ENCODE measurements at regions not wholly inside any gene's neighbourhood (a gene's known extent, or its start where the extent isn't known, plus 50 kb on each side); places are given as distances from the start of the nearest gene placed in this dataset.

DNA sequence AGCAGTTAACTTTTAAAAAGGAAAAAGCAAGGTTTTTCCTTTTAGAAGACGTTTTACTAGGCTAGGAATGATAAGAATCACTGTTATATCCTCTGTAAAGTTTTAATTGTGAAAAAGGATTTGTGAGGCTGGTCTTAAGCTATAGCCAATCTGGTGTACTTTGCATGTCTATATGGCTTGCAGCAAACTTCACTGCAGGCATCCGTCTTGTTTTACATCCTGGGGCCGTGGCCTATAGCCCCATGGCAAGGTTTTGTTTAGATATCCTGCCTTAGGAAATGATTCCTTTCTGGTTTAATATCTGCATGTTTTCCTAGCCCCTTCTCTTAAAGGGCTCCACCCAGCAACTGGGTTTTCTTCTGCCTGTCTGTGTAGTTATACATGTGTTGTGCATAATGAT lies 272.8 kb downstream of the ICE1 start:
- H3K36me3 ChIP-seq: no peaks in the 10 kb centered on the region
- no peaks in the 10 kb centered on the region for H3K27me3 ChIP-seq (ENCODE audit: insufficient read depth, low read depth, severe bottlenecking)
- H3K4me3 ChIP-seq (ENCODE audit: low read depth, low read length): no peak overlapping the region
- TF ChIP-seq, protein P1, sequence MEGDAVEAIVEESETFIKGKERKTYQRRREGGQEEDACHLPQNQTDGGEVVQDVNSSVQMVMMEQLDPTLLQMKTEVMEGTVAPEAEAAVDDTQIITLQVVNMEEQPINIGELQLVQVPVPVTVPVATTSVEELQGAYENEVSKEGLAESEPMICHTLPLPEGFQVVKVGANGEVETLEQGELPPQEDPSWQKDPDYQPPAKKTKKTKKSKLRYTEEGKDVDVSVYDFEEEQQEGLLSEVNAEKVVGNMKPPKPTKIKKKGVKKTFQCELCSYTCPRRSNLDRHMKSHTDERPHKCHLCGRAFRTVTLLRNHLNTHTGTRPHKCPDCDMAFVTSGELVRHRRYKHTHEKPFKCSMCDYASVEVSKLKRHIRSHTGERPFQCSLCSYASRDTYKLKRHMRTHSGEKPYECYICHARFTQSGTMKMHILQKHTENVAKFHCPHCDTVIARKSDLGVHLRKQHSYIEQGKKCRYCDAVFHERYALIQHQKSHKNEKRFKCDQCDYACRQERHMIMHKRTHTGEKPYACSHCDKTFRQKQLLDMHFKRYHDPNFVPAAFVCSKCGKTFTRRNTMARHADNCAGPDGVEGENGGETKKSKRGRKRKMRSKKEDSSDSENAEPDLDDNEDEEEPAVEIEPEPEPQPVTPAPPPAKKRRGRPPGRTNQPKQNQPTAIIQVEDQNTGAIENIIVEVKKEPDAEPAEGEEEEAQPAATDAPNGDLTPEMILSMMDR (IDR thresholded peaks at IDR 0.05; ENCODE audit: low read depth, low read length): no peak
- H3K27ac ChIP-seq: no peak overlapping the region
- H3K9me3 ChIP-seq (ENCODE audit: severe bottlenecking): peaks cover 11% of the 10 kb centered on the region
- no peak for DNase-seq

- no peak for DNase-seq
- no peaks in the 10 kb centered on the region for H3K36me3 ChIP-seq
- TF ChIP-seq, protein P1 (IDR thresholded peaks at IDR 0.05; ENCODE audit: low read depth, low read length): no peak
- no peaks in the 10 kb centered on the region for H3K9me3 ChIP-seq (ENCODE audit: severe bottlenecking)
- no peak overlapping the region for H3K27ac ChIP-seq
- H3K27me3 ChIP-seq (ENCODE audit: insufficient read depth, low read depth, severe bottlenecking): no peaks in the 10 kb centered on the region
- no peak overlapping the region for H3K4me3 ChIP-seq (ENCODE audit: low read depth, low read length)
Observed at GRCh38 chr5:5688925-5689310, 266.4 kb downstream of the ICE1 start.

GRCh38 chr5:5688194-5688924 lies 265.9 kb downstream of the ICE1 start:
- Histone ChIP-seq H3K27ac (no peak overlapping the region), H3K4me3 (ENCODE audit: low read depth, low read length) (no peak overlapping the region), H3K36me3 (no peaks in the 10 kb centered on the region), H3K27me3 (ENCODE audit: insufficient read depth, low read depth, severe bottlenecking) (no peaks in the 10 kb centered on the region), H3K9me3 (ENCODE audit: severe bottlenecking) (no peaks in the 10 kb centered on the region)
- TF ChIP-seq, protein P1 (IDR thresholded peaks at IDR 0.05; ENCODE audit: low read depth, low read length): no peak
- DNase-seq: no peak

- Histone ChIP-seq H3K27ac (no peak overlapping the region), H3K36me3 (no peaks in the 10 kb centered on the region), H3K9me3 (ENCODE audit: severe bottlenecking) (no peaks in the 10 kb centered on the region), H3K27me3 (ENCODE audit: insufficient read depth, low read depth, severe bottlenecking) (no peaks in the 10 kb centered on the region), H3K4me3 (ENCODE audit: low read depth, low read length) (no peak overlapping the region)
- TF ChIP-seq, protein P1 (IDR thresholded peaks at IDR 0.05; ENCODE audit: low read depth, low read length): no peak
- DNase-seq: no peak
Observed at GRCh38 chr5:5687113-5687512, 264.6 kb downstream of the ICE1 start.

GRCh38 chr5:5686356-5686755 lies 263.9 kb downstream of the ICE1 start:
- TF ChIP-seq, protein P1 (IDR thresholded peaks at IDR 0.05; ENCODE audit: low read depth, low read length): no peak
- DNase-seq: no peak
- Histone ChIP-seq H3K4me3 (ENCODE audit: low read depth, low read length) (no peak overlapping the region), H3K27ac (no peak overlapping the region), H3K9me3 (ENCODE audit: severe bottlenecking) (no peaks in the 10 kb centered on the region), H3K27me3 (ENCODE audit: insufficient read depth, low read depth, severe bottlenecking) (no peaks in the 10 kb centered on the region), H3K36me3 (no peaks in the 10 kb centered on the region)

- H3K27me3 ChIP-seq (ENCODE audit: insufficient read depth, low read depth, severe bottlenecking): no peaks in the 10 kb centered on the region
- no peaks in the 10 kb centered on the region for H3K9me3 ChIP-seq (ENCODE audit: severe bottlenecking)
- TF ChIP-seq, protein P1 (IDR thresholded peaks at IDR 0.05; ENCODE audit: low read depth, low read length): no peak
- H3K36me3 ChIP-seq: no peaks in the 10 kb centered on the region
- H3K27ac ChIP-seq: no peak overlapping the region
- no peak for DNase-seq
- H3K4me3 ChIP-seq (ENCODE audit: low read depth, low read length): no peak overlapping the region
Observed at GRCh38 chr5:5685737-5686136, 263.3 kb downstream of the ICE1 start.
